GM13976 (cell line): ENCODE measurements at regions not wholly inside any gene's neighbourhood (a gene's known extent, or its start where the extent isn't known, plus 50 kb on each side); places are given as distances from the start of the nearest gene placed in this dataset.

ENCODE experiments used
- DNase-seq: peaks from one replicate; pipeline ENCODE4 v3.0.0; 2012; ENCODE audit warnings: low spot score
- in situ Hi-C: fragments of 300-500 bp; cut with MboI; formaldehyde crosslinking; loops from one replicate; pipeline ENCODE4 v1.12.0; 2022; ENCODE audit warnings: low sequenced_read_pairs, mixed read lengths, inconsistent platforms; ENCODE audit not compliant: unreplicated experiment
- TF ChIP-seq, protein P1 (sequence below): IDR thresholded peaks from 2 replicates; pipeline ENCODE4 v1.5.1; 2012; ENCODE audit warnings: borderline replicate concordance, mild to moderate bottlenecking; ENCODE audit not compliant: insufficient read depth; ENCODE audit errors: extremely low read depth, missing control alignments, control extremely low read depth

DNA sequence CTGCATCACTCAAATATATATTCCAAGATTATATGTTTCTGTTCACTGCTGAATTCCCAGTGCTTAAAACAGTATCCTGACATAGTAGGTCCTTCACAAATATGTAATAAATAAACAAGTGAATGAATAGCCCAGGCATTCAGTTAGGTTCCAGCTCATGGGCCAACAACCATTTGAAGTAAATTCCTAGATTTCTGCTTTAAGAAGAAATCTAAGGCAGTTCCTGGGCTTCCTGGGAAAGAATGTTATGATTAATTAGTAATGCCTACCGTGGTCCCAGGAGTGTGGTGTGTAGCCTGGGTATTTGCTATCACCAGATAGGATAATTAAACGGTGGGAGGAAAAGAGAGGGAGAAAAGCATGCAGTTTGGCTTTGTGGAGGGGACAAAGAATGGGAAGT, 576.8 kb downstream of the SOX6 start:
- TF ChIP-seq, protein P1, sequence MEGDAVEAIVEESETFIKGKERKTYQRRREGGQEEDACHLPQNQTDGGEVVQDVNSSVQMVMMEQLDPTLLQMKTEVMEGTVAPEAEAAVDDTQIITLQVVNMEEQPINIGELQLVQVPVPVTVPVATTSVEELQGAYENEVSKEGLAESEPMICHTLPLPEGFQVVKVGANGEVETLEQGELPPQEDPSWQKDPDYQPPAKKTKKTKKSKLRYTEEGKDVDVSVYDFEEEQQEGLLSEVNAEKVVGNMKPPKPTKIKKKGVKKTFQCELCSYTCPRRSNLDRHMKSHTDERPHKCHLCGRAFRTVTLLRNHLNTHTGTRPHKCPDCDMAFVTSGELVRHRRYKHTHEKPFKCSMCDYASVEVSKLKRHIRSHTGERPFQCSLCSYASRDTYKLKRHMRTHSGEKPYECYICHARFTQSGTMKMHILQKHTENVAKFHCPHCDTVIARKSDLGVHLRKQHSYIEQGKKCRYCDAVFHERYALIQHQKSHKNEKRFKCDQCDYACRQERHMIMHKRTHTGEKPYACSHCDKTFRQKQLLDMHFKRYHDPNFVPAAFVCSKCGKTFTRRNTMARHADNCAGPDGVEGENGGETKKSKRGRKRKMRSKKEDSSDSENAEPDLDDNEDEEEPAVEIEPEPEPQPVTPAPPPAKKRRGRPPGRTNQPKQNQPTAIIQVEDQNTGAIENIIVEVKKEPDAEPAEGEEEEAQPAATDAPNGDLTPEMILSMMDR = no peak
- in situ Hi-C loops = no loop called here
- DNase-seq = no peak

DNA sequence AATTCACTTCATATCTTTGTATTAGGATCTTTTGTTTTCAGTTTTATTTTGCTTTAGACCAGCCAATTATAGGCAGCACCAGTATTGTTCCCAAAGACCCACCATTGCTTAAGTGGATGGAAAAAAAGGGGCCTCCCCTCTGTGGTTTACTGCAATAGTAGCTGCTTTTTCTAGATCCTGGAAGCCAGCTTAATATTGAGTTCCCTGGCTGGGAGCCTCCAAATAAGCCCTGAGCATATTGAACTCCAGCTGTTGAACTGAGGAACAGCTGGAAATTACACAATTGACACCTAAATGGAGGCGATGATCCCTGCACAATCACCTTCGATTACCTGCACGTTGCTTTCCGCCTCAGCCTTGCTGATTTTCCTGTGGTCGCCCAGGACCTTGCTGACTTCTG, 576.0 kb downstream of the SOX6 start:
- in situ Hi-C loops = no loop called here
- DNase-seq = no peak
- TF ChIP-seq, protein P1 = no peak

DNA sequence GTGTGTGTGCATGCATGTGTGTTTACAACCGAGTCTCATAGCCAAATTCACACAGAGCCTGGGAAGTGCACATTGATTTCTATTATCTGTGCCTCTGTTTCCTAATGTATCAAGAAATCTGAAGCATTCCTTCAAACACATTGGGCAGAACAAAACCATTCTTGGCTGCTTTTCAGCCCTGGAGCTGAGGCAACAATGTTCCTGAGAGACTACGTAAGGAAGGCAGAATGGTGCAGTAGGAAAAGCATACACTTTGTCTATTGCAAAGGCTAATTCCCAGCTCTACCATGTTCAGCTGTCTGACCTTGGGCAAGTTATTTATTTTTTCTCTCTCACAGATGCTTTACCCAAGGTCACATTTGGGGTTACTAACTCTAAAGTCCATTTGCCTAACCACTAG, 575.5 kb downstream of the SOX6 start:
- in situ Hi-C loops = no loop called here
- no peak for DNase-seq
- TF ChIP-seq, protein P1 = no peak

DNA sequence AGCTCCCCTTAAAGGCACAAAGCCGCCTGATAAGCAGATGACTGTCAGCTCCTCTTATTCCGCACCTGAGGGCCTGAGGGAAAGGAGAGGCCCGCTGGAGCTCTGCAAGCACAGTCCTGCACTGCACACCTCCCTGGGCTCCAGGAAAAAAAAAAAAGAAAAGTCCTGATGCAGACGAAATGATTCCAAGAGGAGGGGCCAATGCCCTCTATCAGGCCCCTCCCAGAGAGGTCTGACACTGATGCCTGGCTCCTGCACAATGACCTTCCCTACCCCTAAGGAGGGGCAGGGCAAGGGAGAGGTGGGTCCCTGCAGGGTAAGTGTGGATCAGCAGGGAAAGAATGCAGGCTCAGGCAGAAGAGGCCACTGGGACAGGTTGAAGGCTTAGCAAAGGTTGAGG, 572.7 kb downstream of the SOX6 start:
- TF ChIP-seq, protein P1 = no peak
- DNase-seq = no peak
- in situ Hi-C loops = no loop called here

DNA sequence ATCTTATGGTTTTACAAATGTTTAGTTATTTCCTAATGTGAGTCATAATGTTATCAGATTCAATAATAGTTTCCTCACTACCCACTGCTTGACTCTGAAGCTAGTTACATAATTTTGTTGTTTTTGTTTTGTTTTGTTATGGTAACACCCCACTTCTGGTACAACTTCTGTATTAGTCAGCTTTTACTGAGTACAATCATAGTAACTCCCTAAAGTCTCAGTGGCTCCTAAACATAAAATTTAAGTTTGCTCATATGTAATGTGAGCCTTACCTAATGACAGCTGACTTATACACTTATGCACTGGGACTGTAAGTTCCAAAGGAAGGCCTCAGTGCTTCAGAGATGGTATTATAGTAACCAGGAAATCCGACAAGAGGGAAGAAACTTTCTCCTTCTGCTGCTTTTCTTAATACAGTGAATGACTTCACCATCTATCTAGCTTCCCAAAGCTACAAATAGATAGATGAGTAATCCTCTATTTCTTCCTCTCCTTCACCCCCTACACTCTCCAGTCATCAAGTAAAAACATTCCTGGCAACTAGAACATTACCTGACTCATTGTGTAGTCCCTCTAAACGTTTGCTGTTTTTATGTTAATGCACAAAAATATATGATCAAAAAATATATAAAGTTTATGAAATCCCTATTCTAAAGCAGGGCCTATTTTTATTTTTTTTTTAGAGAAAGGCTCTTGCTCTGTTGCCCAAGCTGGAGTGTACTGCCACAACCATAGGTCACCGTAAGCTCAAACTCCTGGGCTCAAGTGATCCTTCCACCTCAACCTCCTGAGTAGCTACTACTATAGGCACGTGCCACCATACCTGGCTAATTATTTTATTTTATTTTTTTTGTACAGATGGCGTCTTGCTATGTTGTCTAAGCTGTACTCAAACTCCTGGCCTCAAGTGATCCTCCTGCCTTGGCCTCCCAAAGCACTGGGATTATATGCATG, 563.0 kb downstream of the SOX6 start:
- DNase-seq = no peak
- in situ Hi-C loops = no loop called here
- TF ChIP-seq, protein P1 = no peak

DNA sequence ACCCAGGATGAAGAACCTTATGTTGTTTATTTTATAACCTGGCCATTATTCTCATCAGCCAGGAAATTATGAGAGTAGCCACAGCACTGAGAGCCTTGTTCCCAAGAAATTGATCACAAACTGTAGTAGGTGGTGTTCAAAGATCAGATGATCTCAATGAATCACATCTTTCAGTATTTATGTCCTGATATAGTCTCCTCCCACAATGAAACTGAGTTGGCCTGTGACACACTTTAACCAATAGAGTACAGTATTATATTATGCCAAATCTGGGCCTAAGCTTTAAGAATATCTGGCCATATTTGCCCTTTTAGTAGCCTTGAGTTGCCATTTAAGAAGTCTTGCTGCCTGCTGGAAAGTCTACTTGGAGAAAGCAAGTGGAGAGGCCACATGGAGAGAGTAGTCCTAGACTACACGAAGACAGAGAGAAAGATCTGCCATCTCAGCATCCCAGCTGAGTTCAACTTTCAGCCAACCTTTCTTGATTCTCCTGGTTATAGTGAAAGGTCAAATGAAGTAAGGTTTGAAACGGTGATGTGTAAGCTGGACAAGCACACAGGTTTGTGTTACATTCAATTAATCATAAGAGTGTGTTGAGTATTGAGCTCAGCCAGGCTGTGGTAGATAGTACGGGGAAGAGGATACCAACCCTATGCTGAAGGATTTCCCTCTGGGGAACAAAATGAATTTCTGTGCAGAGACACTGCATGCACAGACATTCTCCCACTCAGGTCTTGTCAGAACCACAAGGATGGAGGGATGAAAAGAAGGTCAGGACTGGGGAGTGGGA, 561.8 kb downstream of the SOX6 start:
- in situ Hi-C loops = no loop called here
- no peak for DNase-seq
- TF ChIP-seq, protein P1 = no peak
